IPS-11a (cell line): ENCODE measurements at regions not wholly inside any gene's neighbourhood (a gene's known extent, or its start where the extent isn't known, plus 50 kb on each side); places are given as distances from the start of the nearest gene placed in this dataset.

Experiments used
- H3K4me3 ChIP-seq: one replicate; pipeline ENCODE4 v1.5.1; 2013; ENCODE audit warnings: low read depth, low read length, control low read depth

GRCh38 chr12:41936333-41936732, 208.3 kb downstream of the GXYLT1 start:
- no peak overlapping the region for H3K4me3 ChIP-seq

GRCh38 chr12:41935911-41936310, 208.8 kb downstream of the GXYLT1 start:
- H3K4me3 ChIP-seq, result no peak overlapping the region

- peak overlapping the region; percentile 33 for H3K4me3 ChIP-seq
These were observed 212.1 kb downstream of the GXYLT1 start for GRCh38 chr12:41932470-41932991.

GRCh38 chr12:41930866-41931437, 213.7 kb downstream of the GXYLT1 start:
- no peak overlapping the region for H3K4me3 ChIP-seq

GRCh38 chr12:41924111-41924510, 220.6 kb downstream of the GXYLT1 start:
- H3K4me3 ChIP-seq, result no peak overlapping the region

- no peak overlapping the region for H3K4me3 ChIP-seq
These were observed 221.3 kb downstream of the GXYLT1 start for GRCh38 chr12:41923351-41923750.

GRCh38 chr12:41920355-41920754, 224.3 kb downstream of the GXYLT1 start:
- no peak overlapping the region for H3K4me3 ChIP-seq

- no peak overlapping the region for H3K4me3 ChIP-seq
These were observed 225.0 kb downstream of the GXYLT1 start for GRCh38 chr12:41919526-41920261.

GRCh38 chr12:41919048-41919447, 225.6 kb downstream of the GXYLT1 start:
- H3K4me3 ChIP-seq, result no peak overlapping the region

- no peak overlapping the region for H3K4me3 ChIP-seq
These were observed 226.7 kb downstream of the GXYLT1 start for GRCh38 chr12:41917938-41918341.

- H3K4me3 ChIP-seq, result no peak overlapping the region
These were observed 227.5 kb downstream of the GXYLT1 start for GRCh38 chr12:41917181-41917580.

- H3K4me3 ChIP-seq, result no peak overlapping the region
These were observed 233.9 kb downstream of the GXYLT1 start for GRCh38 chr12:41910578-41911320.

GRCh38 chr12:41908206-41908605, 236.5 kb downstream of the GXYLT1 start:
- H3K4me3 ChIP-seq, result no peak overlapping the region

- no peak overlapping the region for H3K4me3 ChIP-seq
These were observed 237.1 kb downstream of the GXYLT1 start for GRCh38 chr12:41907550-41907949.

- no peak overlapping the region for H3K4me3 ChIP-seq
These were observed 237.7 kb downstream of the GXYLT1 start for GRCh38 chr12:41907021-41907420.

GRCh38 chr12:41905759-41906297, 238.8 kb downstream of the GXYLT1 start:
- no peak overlapping the region for H3K4me3 ChIP-seq

- H3K4me3 ChIP-seq, result no peak overlapping the region
These were observed 239.5 kb downstream of the GXYLT1 start for GRCh38 chr12:41905073-41905758.

GRCh38 chr12:41904041-41904440, 240.6 kb downstream of the GXYLT1 start:
- no peak overlapping the region for H3K4me3 ChIP-seq

- H3K4me3 ChIP-seq, result no peak overlapping the region
These were observed 241.5 kb downstream of the GXYLT1 start for GRCh38 chr12:41903014-41903708.

- H3K4me3 ChIP-seq, result no peak overlapping the region
These were observed 245.1 kb downstream of the GXYLT1 start for GRCh38 chr12:41899577-41899976.
